ENCODE measurements at regions not wholly inside any gene's neighbourhood (a gene's known extent, or its start where the extent isn't known, plus 50 kb on each side); places are given as distances from the start of the nearest gene placed in this dataset.

- Histone ChIP-seq H3K36me3 (replicated peaks in 1 of 2; ENCODE audit: control insufficient read depth in 1 of 2, insufficient read depth in 2 of 2, low read length in 1 of 2) (no peaks in the 10 kb centered on the region), H3K4me3 (ENCODE audit: low read depth in 2 of 2, low read length in 1 of 2) (no peak overlapping the region), H3K4me1 (ENCODE audit: control insufficient read depth in 1 of 2, insufficient read depth in 2 of 2, low read depth in 1 of 2, low read length in 1 of 2) (no peaks in the 10 kb centered on the region), H2AFZ (ENCODE audit: low read depth) (no peak overlapping the region), H3K9me2 (no peaks in the 10 kb centered on the region), H3K9ac (no peak overlapping the region), H3K9me3 (no peaks in the 10 kb centered on the region), H3K27me3 (ENCODE audit: insufficient read depth) (no peaks in the 10 kb centered on the region), H4K20me1 (ENCODE audit: insufficient read depth) (no peaks in the 10 kb centered on the region), H3K4me2 (no peak overlapping the region), H3F3A (replicated peaks; ENCODE audit: insufficient read depth) (no peaks in the 10 kb centered on the region), H3K79me2 (ENCODE audit: insufficient read depth) (no peaks in the 10 kb centered on the region), H3K27ac (ENCODE audit: low read depth in 2 of 2, low read length in 1 of 2) (no peak overlapping the region)
- TF ChIP-seq SMC3 (IDR thresholded peaks at IDR 0.05; ENCODE audit: low read depth, low read length) (no peak), CHD2 (IDR thresholded peaks at IDR 0.05; ENCODE audit: low read length, partially characterized antibody) (no peak), ZBTB33 (IDR thresholded peaks at IDR 0.05; ENCODE audit: borderline replicate concordance, low read depth) (no peak), EZH2phosphoT487 (IDR thresholded peaks at IDR 0.05; ENCODE audit: borderline replicate concordance, low read depth) (no peak), RXRA (IDR thresholded peaks at IDR 0.05; ENCODE audit: borderline replicate concordance, low read depth) (no peak), MAX (IDR thresholded peaks at IDR 0.05; ENCODE audit: low read depth) (no peak), IRF3 (IDR thresholded peaks at IDR 0.05; ENCODE audit: low read depth, low read length) (no peak), PBX3 (IDR thresholded peaks at IDR 0.05) (no peak), TCF12 (IDR thresholded peaks at IDR 0.05) (no peak), YY1 (IDR thresholded peaks at IDR 0.05; ENCODE audit: low read depth) (no peak), USF2 (IDR thresholded peaks at IDR 0.05; ENCODE audit: borderline replicate concordance, low read depth, low read length) (no peak), NRF1 (IDR thresholded peaks at IDR 0.05; ENCODE audit: low read depth, low read length) (no peak), TAF1 (IDR thresholded peaks at IDR 0.05; ENCODE audit: borderline replicate concordance, low read depth, low read length) (no peak), TEAD4 (IDR thresholded peaks at IDR 0.05; ENCODE audit: borderline replicate concordance, insufficient read depth) (no peak), RAD21 (IDR thresholded peaks at IDR 0.05; ENCODE audit: low read length) (no peak), MXI1 (IDR thresholded peaks at IDR 0.05; ENCODE audit: low read depth, low read length) (no peak), RCOR1 (IDR thresholded peaks at IDR 0.05; ENCODE audit: low read length) (no peak), SIN3A (IDR thresholded peaks at IDR 0.05; ENCODE audit: borderline replicate concordance, low read depth, low read length) (no peak), USF1 (IDR thresholded peaks at IDR 0.05; ENCODE audit: borderline replicate concordance, low read depth) (no peak)
- no peak for DNase-seq
- CTCF ChIA-PET: no interaction called here
- POLR2A ChIA-PET: no interaction called here
- WGBS (ENCODE audit: low lambda C conversion rate): 84% methylated on average over 4 of the region's 4 CpGs
Observed at GRCh38 chr7:132730105-132730504, 153.8 kb upstream of the PLXNA4 start.
